GM19438 (cell line): ENCODE measurements at regions not wholly inside any gene's neighbourhood (a gene's known extent, or its start where the extent isn't known, plus 50 kb on each side); places are given as distances from the start of the nearest gene placed in this dataset.

Experiments
- ATAC-seq: cut with Tn5 transposase; IDR thresholded peaks from one replicate; pipeline ENCODE4 v1.9.1; 2021; ENCODE audit warnings: low read depth; ENCODE audit not compliant: unreplicated experiment

- ATAC-seq = no peak
Observed at GRCh38 chr2:176423819-176424218, 154.6 kb downstream of the MTX2 start.

DNA sequence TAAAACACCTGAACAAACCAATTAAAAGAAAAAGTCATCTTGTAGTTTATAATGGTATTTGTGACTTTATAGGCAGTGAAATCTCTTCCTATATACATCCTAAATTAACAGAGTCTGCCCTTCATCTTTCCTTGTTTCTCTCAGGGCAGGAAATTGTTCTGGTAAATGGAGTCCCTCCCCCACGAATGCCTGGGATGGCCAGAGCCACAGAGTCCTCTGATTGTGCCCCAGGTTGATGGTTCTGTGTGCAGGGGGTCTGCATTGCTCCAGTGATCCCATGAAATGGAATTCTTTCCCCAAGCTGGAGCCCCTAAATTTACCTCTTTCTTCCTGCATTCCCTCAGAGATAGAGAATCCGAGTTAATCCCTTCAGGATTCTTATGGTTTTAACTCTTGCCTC is 155.5 kb downstream of the MTX2 start:
- ATAC-seq = no peak

GRCh38 chr2:176427549-176427948 is 158.3 kb downstream of the MTX2 start:
- ATAC-seq = no peak

DNA sequence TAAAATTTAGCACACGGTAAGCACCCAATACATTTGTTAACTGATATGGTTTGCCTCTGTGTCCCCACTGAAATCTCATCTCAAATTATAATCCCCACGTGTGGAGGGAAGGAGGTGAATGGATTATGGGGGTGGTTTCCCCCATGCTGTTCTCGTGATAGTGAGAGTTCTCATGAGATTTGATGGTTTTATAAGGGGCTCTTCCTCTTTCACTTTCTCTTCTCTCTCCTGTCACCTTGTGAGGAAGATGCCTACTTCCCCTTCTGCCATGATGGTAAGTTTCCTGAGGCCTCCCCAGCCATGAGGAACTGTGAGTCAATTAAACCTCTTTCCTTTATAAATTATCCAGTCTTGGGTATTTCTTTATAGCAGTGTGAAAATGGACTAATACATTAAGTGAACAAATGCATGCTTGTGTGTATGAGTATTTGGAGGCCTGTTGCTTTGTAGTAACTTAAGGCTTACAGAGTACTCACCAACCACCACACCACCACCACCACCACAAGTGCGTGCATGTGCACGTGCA is 159.8 kb downstream of the MTX2 start:
- peak; percentile 90 for ATAC-seq

DNA sequence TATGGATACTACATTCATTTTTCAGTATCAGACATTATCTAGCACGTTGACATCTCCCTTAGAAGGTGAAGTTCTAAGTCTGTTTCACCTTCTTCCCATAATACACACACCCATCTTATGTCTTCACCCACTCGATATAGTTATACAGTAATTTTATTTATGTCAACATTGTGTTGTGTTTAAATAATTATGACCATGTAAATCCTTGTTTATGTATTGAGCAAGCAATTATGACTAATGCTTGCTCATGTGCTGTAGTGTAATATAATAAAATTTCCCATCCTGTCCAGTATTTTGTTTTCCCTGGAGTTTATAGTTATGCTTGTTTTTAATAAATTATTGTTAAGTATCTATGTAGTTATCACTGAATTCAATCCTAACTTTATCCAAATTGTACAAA is 163.2 kb downstream of the MTX2 start:
- no peak for ATAC-seq

DNA sequence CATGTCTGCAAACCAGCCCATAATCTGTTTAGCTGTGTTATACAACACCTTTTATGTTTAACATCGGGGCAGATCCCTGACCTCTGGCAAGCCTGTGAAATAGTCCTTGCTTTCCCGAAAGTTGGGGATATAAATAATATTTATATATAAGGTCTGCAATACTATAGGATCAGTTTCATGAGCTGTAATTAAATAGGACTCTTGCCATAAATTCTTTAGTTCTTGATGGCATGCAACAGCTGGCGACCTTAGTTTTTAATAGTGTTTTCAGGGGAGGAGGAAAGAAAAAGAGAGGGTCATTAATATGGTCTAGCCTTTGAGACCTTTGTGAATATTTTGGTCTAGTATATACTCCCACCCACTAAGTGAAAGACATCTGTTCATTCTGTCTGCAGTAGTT is 166.5 kb downstream of the MTX2 start:
- ATAC-seq = no peak

DNA sequence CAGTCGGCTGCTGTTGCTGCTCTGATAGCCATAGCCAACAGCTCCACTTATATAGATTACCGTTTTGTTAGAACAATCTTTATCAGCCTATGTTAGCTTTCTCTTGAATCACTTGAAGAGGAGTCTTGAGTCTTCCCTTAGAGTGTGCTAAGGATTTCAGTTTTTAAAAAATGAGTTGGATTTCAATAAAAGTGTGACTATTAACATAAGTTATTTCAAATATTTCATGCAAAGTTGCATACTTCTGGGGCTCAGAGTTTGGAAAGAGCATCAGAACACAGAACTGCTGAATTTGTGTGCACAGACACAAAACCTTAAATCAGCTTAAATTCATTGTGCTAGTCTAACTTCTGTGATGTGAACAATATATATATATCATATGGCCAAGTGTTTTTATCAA is 174.7 kb downstream of the MTX2 start:
- no peak for ATAC-seq

DNA sequence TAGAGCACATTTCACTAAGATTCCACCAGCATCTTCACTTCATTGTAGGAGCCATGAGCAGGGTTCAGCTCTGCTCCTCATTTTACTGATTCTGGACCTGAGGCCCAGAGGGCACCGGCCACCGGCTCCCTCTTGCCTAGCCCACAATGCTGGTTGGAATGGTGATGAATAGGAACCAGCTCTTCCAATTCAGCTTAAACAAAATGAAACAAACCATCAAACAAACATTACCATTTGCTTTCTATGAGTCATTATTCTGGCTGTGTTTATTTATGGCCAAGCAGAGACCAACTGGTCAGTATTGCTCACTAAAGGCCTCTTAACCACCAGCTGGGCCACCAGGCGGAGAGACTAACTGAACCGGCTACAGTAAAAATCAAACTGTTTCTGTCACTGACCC is 176.7 kb downstream of the MTX2 start:
- ATAC-seq = no peak

DNA sequence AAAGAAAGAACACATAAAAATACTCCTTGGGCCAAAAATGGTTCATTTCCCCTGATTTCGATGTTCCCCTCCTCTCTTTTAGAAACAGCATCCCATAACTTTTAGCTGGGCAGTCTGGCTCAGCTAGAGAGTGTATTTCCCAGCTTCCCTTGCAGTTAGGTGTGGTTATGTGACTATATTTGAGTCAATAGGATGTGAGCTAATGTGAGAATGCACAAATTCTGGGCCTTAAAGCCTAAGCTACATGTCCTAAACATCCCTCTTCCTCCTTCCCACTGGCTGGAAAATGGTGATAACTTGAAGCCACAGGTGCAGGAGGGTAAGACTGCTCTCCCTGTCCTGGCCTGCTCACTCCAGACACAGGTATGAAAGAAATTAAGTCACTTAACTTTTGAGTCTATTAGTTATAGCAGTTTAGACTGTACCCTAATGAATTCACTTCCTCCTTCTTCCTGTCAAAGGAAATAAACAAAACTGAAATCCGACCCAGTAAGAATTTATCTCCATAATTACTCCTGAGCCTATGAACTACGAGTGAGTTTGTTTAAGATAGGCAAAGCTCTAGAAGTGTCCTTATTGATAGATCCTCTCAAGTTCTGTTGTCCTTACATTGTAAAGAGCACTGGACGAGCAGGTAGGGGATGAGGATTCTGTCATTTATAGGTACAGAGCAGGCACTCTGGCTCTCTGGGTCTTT is 177.6 kb downstream of the MTX2 start:
- no peak for ATAC-seq

DNA sequence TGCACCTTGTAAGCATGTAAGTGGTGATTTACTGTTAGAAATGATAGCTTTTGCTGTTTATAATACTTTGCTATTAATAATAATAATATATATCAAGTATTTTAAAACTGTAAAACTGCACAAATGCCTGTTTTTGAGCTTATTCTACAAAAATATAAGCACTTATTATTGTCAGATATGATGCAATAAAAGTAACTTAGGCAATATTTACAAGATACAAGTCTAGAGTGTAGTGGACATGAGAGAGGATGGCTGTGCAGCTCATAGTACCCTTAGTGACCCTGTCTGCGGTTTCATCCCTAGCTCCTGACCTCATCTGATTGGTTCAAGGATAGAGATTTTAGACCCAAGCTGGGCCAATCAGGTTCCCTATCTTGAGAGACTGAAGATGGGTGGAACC is 178.4 kb downstream of the MTX2 start:
- no peak for ATAC-seq

DNA sequence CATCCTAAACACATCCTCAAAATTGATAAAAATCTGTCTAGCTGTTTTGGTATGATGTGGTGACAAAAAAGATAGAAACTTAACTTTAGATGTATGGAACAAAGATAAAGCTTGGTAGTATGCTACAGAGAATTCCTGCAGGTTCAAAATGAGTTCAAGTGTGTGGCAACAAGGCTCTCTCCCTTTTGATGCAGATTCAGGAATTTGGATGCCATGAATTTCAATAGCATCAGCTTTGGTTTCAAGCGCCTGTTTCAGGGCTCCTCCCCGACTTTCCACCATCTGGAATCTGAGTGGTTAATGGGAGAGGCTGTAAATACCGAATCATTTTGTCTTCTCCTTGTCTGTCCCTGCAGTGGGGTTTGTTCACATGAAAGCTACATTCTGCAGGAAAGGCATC is 180.6 kb downstream of the MTX2 start:
- ATAC-seq = no peak

DNA sequence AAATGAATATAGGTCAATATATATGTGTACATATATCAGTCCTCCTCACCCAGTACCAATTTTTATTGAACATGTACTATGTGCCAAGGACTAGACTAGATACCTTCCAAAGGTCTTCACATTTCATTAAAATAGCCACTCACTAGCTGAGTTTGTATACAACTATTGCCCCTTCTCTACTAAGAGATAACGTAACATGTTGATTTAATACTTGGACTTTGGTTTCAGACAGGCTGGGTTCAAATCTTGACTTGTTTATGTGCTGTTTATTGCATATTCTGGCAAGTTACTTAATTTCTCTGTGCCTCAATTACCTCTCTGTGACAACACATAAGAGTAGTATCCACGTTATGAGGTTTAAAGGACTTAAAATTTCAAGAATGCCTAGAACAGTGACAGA is 184.5 kb downstream of the MTX2 start:
- no peak for ATAC-seq

DNA sequence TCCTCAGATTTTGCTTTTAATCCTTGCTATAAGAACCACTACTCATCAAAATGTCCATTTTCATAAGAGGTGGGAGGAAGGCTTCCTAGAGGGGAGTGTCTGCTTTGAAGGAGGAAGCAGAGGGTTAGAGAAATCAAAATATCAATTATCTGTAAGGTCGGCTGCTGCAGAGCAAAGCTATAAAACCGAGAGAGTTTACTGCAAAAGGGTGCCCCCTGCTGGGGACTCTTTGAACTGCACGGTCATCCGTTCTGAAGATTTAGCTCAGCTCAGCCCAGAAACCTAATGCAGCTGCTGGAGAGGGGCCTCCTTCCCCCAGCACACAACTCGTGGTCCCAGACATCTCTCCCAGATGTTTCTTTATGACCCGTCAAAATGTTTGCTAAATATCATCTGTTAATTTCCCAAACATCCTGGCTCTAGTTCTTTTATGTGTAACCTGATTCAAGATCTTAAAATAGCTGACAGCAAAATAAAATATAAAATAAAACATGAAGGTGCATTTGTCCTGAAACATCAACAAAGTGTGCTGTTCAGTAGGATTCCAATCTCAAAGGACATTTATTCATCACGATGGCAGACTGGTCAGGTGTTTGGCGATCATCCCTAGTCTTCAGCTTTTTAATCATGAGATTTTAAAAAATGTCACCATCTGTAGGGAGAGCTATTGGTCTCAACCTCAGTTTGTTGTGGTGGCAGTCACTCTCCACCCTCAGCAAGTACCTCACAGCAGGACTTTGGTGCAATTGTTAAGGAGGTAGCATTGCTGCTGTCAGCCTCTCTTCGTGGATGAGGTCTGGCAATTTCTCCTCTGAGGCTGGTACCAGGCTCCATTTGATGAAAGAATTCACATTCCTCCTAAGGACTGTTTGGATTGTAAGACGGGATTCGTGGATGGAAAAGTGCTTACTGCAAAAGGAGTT is 185.9 kb downstream of the MTX2 start:
- ATAC-seq = no peak

- ATAC-seq = no peak
Observed at GRCh38 chr2:176455816-176456291, 186.6 kb downstream of the MTX2 start.

DNA sequence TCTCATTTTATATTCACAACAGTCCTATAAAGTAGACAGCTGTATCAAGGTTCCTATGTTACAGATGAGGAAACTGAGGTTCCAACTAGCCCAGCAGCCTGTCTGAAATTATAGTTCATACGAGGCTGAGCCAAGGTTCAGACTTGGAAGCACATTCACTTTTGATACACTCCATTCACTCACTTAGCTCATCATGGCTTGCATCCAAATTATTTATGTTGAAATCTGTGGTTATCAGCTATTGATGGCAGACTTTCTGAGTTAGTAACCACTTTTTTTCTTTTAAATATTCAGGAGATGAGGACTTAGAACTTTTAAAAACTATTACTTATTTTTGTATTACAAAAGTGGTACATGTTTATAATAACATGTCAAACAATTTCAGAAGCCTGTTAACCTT is 188.2 kb downstream of the MTX2 start:
- ATAC-seq = no peak

- ATAC-seq = no peak
Observed at GRCh38 chr2:176461098-176461808, 192.0 kb downstream of the MTX2 start.

- ATAC-seq = no peak
Observed at GRCh38 chr2:176461809-176462670, 192.8 kb downstream of the MTX2 start.

DNA sequence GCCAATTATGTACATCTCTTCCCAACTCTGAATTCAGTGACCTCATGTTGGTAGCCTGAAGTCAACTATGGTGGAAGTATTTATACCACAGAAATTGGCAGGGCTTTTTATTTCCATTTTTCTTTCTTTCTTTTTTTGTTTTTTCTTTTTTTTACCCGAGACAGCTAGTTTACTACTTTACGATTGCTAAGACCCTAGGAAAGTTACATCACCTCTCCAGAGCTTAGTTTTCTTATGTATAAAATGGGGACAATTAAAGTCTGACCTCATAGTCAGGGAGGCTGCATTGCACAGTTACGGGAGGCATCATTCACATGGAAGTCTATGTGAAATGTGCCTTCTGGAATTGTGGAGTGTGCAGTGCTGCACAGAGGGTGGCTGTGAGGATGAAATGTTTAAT is 194.3 kb downstream of the MTX2 start:
- ATAC-seq = no peak

GRCh38 chr2:176464886-176465564 is 195.8 kb downstream of the MTX2 start:
- no peak for ATAC-seq
